GM13976 (cell line): ENCODE measurements at regions not wholly inside any gene's neighbourhood (a gene's known extent, or its start where the extent isn't known, plus 50 kb on each side); places are given as distances from the start of the nearest gene placed in this dataset.

Experiments
- DNase-seq: peaks from one replicate; pipeline ENCODE4 v3.0.0; 2012; ENCODE audit warnings: low spot score
- CTCF ChIP-seq: IDR thresholded peaks from 2 replicates; pipeline ENCODE4 v1.5.1; 2012; ENCODE audit warnings: borderline replicate concordance, mild to moderate bottlenecking; ENCODE audit not compliant: insufficient read depth; ENCODE audit errors: extremely low read depth, missing control alignments, control extremely low read depth
- in situ Hi-C: fragments of 300-500 bp; cut with MboI; formaldehyde crosslinking; loops from one replicate; pipeline ENCODE4 v1.12.0; 2022; ENCODE audit warnings: low sequenced_read_pairs, mixed read lengths, inconsistent platforms; ENCODE audit not compliant: unreplicated experiment

GRCh38 chr13:72217142-72217541 lies 350.1 kb upstream of the DACH1 start:
- in situ Hi-C loops = no loop called here
- no peak for TF ChIP-seq CTCF
- DNase-seq = no peak

GRCh38 chr13:72208112-72208645 lies 341.2 kb upstream of the DACH1 start:
- DNase-seq = no peak
- in situ Hi-C loops = no loop called here
- TF ChIP-seq CTCF = no peak

DNA sequence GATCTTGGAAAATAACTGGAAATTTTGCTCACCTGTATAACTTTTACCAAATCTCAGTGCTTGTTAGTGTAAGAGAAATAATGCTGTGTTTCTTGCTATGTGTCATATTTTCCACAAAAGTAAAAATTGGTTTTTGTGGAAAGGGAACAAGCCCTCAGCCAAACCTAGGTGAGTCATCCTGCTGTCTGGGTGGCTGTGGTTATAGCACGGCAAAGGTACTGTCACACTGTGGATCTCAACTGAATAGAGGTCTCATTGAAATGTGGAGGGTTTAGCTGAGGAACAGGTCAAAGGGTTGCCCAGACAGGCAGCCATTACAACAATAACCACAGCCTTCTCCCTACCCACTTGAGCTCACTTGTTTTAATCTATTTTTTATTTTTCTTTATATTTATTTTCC lies 338.8 kb upstream of the DACH1 start:
- no peak for DNase-seq
- in situ Hi-C loops = no loop called here
- TF ChIP-seq CTCF = no peak

DNA sequence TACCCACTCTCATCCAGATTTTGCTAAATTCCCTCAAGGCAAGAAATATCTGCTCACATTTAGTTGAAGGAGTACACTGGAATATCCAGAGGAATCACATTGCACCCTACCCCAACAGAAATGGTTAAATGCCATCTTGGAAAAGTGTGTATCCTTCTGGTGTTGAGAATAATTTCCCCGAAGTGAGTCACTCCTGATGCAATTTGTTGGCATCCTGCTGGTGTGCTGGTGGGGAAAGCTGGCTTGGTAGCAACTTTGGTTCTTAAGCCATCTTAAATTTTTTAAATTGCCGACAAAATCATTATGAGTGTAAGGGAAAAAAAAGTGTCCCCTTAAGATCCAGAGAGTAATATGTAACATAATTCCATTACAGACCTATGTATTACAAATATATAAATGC lies 337.3 kb upstream of the DACH1 start:
- DNase-seq = no peak
- in situ Hi-C loops = no loop called here
- no peak for TF ChIP-seq CTCF

GRCh38 chr13:72201726-72202125 lies 334.7 kb upstream of the DACH1 start:
- no peak for TF ChIP-seq CTCF
- in situ Hi-C loops = no loop called here
- no peak for DNase-seq

DNA sequence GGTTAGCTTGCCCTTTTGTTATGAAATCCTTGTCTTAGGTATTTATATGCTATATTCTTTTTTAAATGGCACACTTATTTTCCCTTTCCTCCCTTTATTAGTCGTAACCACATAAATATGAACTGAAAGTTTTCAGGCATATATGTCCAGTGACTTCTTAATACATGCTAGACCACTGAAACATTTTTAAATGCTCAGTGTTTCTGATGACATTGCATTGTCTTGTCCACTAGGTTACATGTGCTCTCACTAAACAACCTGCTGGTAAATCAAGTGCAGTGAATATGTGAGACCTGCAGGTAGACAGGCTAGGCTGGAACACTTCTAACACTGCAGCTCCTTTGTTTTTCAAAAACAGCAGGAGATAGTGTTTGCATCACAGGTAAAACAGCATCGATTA lies 332.6 kb upstream of the DACH1 start:
- DNase-seq = no peak
- in situ Hi-C loops = no loop called here
- no peak for TF ChIP-seq CTCF
